IPS-15b (cell line): ENCODE measurements at regions not wholly inside any gene's neighbourhood (a gene's known extent, or its start where the extent isn't known, plus 50 kb on each side); places are given as distances from the start of the nearest gene placed in this dataset.

ENCODE experiments used
- H3K27me3 ChIP-seq: one replicate; pipeline ENCODE4 v1.6.1; 2013; ENCODE audit warnings: low read length; ENCODE audit not compliant: control insufficient read depth, insufficient read depth
- H3K36me3 ChIP-seq: one replicate; pipeline ENCODE4 v1.6.1; 2013; ENCODE audit warnings: low read length; ENCODE audit not compliant: control insufficient read depth, insufficient read depth
- H3K4me1 ChIP-seq: one replicate; pipeline ENCODE4 v1.6.1; 2013; ENCODE audit warnings: mild to moderate bottlenecking, low read length; ENCODE audit not compliant: control insufficient read depth, insufficient read depth
- H3K4me3 ChIP-seq: one replicate; pipeline ENCODE4 v1.5.1; 2013; ENCODE audit warnings: low read depth, low read length
- H3K9ac ChIP-seq: one replicate; pipeline ENCODE4 v1.6.1; 2013; ENCODE audit warnings: low read depth, mild to moderate bottlenecking, low read length
- H3K9me3 ChIP-seq: one replicate; pipeline ENCODE4 v1.6.1; 2013; ENCODE audit warnings: mild to moderate bottlenecking, low read length; ENCODE audit not compliant: control insufficient read depth, insufficient read depth

GRCh38 chr5:155268770-155269425 is 255.3 kb downstream of the KIF4B start:
- Histone ChIP-seq H3K36me3 (no peaks in the 10 kb centered on the region), H3K9ac (no peak overlapping the region), H3K27me3 (no peaks in the 10 kb centered on the region), H3K4me1 (no peaks in the 10 kb centered on the region), H3K9me3 (no peaks in the 10 kb centered on the region), H3K4me3 (no peak overlapping the region)

- no peaks in the 10 kb centered on the region for H3K9me3 ChIP-seq
- H3K27me3 ChIP-seq = no peaks in the 10 kb centered on the region
- H3K36me3 ChIP-seq = no peaks in the 10 kb centered on the region
- no peak overlapping the region for H3K4me3 ChIP-seq
- peaks cover 3% of the 10 kb centered on the region for H3K4me1 ChIP-seq
- no peak overlapping the region for H3K9ac ChIP-seq
Measured at GRCh38 chr5:155270725-155271124, 257.2 kb downstream of the KIF4B start.

GRCh38 chr5:155274484-155274883 is 260.9 kb downstream of the KIF4B start:
- Histone ChIP-seq H3K36me3 (no peaks in the 10 kb centered on the region), H3K27me3 (no peaks in the 10 kb centered on the region), H3K4me1 (peaks cover 3% of the 10 kb centered on the region), H3K4me3 (no peak overlapping the region), H3K9ac (no peak overlapping the region), H3K9me3 (no peaks in the 10 kb centered on the region)

GRCh38 chr5:155275222-155275621 is 261.7 kb downstream of the KIF4B start:
- no peaks in the 10 kb centered on the region for H3K36me3 ChIP-seq
- peaks cover 3% of the 10 kb centered on the region for H3K4me1 ChIP-seq
- H3K27me3 ChIP-seq = no peaks in the 10 kb centered on the region
- no peak overlapping the region for H3K9ac ChIP-seq
- no peaks in the 10 kb centered on the region for H3K9me3 ChIP-seq
- no peak overlapping the region for H3K4me3 ChIP-seq

- Histone ChIP-seq H3K9ac (no peak overlapping the region), H3K4me3 (no peak overlapping the region), H3K27me3 (no peaks in the 10 kb centered on the region), H3K36me3 (no peaks in the 10 kb centered on the region), H3K9me3 (no peaks in the 10 kb centered on the region), H3K4me1 (peaks cover 3% of the 10 kb centered on the region)
Measured at GRCh38 chr5:155276231-155276630, 262.7 kb downstream of the KIF4B start.

GRCh38 chr5:155278532-155278931 is 265.0 kb downstream of the KIF4B start:
- peaks cover 3% of the 10 kb centered on the region for H3K4me1 ChIP-seq
- no peak overlapping the region for H3K4me3 ChIP-seq
- H3K9me3 ChIP-seq = no peaks in the 10 kb centered on the region
- H3K36me3 ChIP-seq = no peaks in the 10 kb centered on the region
- H3K9ac ChIP-seq = no peak overlapping the region
- no peaks in the 10 kb centered on the region for H3K27me3 ChIP-seq

- Histone ChIP-seq H3K4me3 (no peak overlapping the region), H3K27me3 (no peaks in the 10 kb centered on the region), H3K36me3 (no peaks in the 10 kb centered on the region), H3K9ac (no peak overlapping the region), H3K4me1 (peaks cover 4% of the 10 kb centered on the region), H3K9me3 (no peaks in the 10 kb centered on the region)
Measured at GRCh38 chr5:155282503-155283107, 269.1 kb downstream of the KIF4B start.

GRCh38 chr5:155285706-155286105 is 272.2 kb downstream of the KIF4B start:
- H3K36me3 ChIP-seq = no peaks in the 10 kb centered on the region
- no peaks in the 10 kb centered on the region for H3K9me3 ChIP-seq
- H3K4me3 ChIP-seq = no peak overlapping the region
- H3K27me3 ChIP-seq = no peaks in the 10 kb centered on the region
- H3K4me1 ChIP-seq = peaks cover 4% of the 10 kb centered on the region
- no peak overlapping the region for H3K9ac ChIP-seq

GRCh38 chr5:155290937-155291336 is 277.4 kb downstream of the KIF4B start:
- H3K36me3 ChIP-seq = no peaks in the 10 kb centered on the region
- no peaks in the 10 kb centered on the region for H3K27me3 ChIP-seq
- H3K9ac ChIP-seq = no peak overlapping the region
- peaks cover 1% of the 10 kb centered on the region for H3K4me1 ChIP-seq
- H3K4me3 ChIP-seq = no peak overlapping the region
- no peaks in the 10 kb centered on the region for H3K9me3 ChIP-seq

GRCh38 chr5:155293605-155294178 is 280.1 kb downstream of the KIF4B start:
- no peaks in the 10 kb centered on the region for H3K9me3 ChIP-seq
- H3K4me3 ChIP-seq = no peak overlapping the region
- no peak overlapping the region for H3K9ac ChIP-seq
- H3K4me1 ChIP-seq = no peaks in the 10 kb centered on the region
- H3K27me3 ChIP-seq = no peaks in the 10 kb centered on the region
- no peaks in the 10 kb centered on the region for H3K36me3 ChIP-seq

GRCh38 chr5:155295111-155295510 is 281.6 kb downstream of the KIF4B start:
- Histone ChIP-seq H3K9ac (no peak overlapping the region), H3K4me3 (no peak overlapping the region), H3K36me3 (no peaks in the 10 kb centered on the region), H3K4me1 (no peaks in the 10 kb centered on the region), H3K27me3 (no peaks in the 10 kb centered on the region), H3K9me3 (no peaks in the 10 kb centered on the region)

GRCh38 chr5:155299386-155300005 is 285.9 kb downstream of the KIF4B start:
- H3K4me3 ChIP-seq = no peak overlapping the region
- no peak overlapping the region for H3K9ac ChIP-seq
- H3K27me3 ChIP-seq = no peaks in the 10 kb centered on the region
- H3K9me3 ChIP-seq = no peaks in the 10 kb centered on the region
- no peaks in the 10 kb centered on the region for H3K4me1 ChIP-seq
- H3K36me3 ChIP-seq = no peaks in the 10 kb centered on the region
